ENCODE measurements at regions not wholly inside any gene's neighbourhood (a gene's known extent, or its start where the extent isn't known, plus 50 kb on each side); places are given as distances from the start of the nearest gene placed in this dataset.

DNA sequence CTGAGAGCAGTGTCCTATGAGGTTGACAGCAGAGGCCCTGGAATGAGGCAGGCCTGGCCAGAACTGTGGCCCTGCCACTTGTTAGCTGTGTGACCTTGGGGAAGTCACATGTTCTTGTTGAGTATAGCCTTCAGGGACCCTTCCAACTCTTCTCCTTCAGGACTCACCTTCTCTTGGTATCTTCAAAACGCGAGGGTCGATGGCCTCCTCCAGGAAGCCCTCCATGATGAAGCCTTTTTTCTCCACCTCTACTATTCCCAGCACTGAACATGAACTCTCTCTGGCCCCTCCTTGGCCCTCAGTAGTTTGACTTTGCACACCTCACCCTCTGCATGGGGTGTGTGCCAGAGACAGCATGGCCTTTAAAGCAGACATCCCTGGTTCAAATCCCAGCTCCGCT is 195.1 kb upstream of the LINGO1 start:
- TF ChIP-seq CTCF (IDR thresholded peaks at IDR 0.05; ENCODE audit: insufficient read depth, low read depth, low read length, missing control alignments): no peak

DNA sequence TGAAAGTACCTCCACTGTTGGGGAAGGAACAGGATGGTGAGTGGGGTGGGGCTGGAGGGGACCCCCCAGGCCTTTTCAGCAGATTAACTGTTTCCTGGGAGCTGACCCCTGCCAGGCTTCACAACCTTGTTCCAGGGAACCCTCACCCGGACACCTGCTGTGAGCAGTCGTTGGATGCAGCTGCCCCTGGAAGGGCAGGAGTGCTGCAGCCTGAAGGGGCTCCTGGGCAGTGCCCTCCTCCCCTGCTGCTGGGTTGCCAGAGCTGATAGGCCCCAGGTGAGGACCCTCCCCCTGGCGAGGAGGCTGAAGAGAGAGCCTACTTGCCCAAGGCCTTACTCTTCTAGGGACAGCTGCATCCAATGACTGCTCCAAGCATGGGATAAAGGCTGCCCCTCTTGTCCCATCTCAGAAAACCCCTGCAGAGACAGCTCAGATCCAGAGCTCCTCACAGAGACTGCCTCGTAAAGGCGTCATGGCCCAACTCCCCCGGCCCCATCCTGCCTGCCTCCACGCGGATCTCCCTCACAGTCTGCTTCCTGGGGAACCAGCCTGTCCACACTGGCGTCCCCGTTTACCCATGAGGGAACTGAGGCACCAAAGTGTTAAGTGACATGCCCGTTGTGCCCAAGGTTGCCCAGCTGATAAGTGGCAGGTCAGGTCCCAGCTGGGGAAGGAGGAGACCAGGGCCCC is 193.4 kb upstream of the LINGO1 start:
- no peak for DNase-seq (ENCODE audit: low read depth)
- TF ChIP-seq CTCF (IDR thresholded peaks at IDR 0.05; ENCODE audit: insufficient read depth, low read depth, low read length, missing control alignments): no peak
- no peak overlapping the region for H3K4me3 ChIP-seq (ENCODE audit: low read depth, low read length)

More for the DNA sequence above, 195.1 kb upstream of the LINGO1 start:
- H3K4me3 ChIP-seq (ENCODE audit: low read depth, low read length): no peak overlapping the region
- no peak for DNase-seq (ENCODE audit: low read depth)

- no peak for TF ChIP-seq CTCF (IDR thresholded peaks at IDR 0.05; ENCODE audit: insufficient read depth, low read depth, low read length, missing control alignments)
- DNase-seq (ENCODE audit: low read depth): no peak
- H3K4me3 ChIP-seq (ENCODE audit: low read depth, low read length): no peak overlapping the region
Measured at GRCh38 chr15:77825546-77825945, 192.8 kb upstream of the LINGO1 start.

- DNase-seq (ENCODE audit: low read depth): no peak
- TF ChIP-seq CTCF (IDR thresholded peaks at IDR 0.05; ENCODE audit: insufficient read depth, low read depth, low read length, missing control alignments): no peak
- H3K4me3 ChIP-seq (ENCODE audit: low read depth, low read length): no peak overlapping the region
Measured at GRCh38 chr15:77825252-77825542, 192.5 kb upstream of the LINGO1 start.

DNA sequence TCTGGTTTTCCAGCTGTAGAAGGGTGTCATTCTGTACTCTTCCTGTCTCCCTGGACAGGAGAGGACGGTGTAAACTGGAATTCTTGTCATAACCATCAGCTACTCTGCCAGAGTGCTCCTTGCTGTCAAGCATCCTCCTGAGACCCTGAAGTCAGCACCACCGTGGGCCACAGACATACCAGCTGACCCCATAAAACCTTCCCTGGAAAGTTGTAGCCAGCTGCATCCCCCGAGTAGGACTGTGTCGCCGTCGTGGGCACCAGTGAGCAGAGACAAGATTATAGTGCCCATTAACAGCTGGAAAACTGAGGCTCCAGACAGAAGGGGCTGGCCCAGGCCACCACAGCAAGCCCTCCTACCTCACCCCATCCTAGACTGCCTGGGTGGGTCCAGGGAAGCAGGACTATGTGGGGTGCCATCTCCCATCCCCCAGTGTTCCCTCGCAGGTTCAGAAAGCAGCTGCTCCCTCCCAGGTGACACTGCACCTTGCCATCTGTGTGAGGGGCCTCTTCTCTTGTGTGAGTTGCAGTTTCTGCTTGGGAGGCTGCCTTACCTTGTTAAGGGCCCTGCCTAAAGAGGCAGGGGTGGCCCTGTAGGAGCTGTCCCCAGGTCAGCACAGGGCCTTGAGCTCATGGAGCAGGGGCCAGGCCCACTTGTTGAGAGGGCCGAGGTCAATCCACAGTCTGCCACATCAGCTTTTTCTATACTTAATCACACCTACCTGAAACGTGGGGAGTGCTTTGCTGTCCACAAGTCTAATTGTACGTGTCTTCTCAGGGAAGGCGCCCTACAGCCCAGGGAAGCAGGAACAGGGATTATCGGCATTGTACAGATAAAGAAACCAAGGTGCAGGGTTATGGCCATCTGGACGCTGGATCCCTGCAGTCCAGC is 191.9 kb upstream of the LINGO1 start:
- TF ChIP-seq CTCF (IDR thresholded peaks at IDR 0.05; ENCODE audit: insufficient read depth, low read depth, low read length, missing control alignments): no peak
- no peak for DNase-seq (ENCODE audit: low read depth)
- no peak overlapping the region for H3K4me3 ChIP-seq (ENCODE audit: low read depth, low read length)

DNA sequence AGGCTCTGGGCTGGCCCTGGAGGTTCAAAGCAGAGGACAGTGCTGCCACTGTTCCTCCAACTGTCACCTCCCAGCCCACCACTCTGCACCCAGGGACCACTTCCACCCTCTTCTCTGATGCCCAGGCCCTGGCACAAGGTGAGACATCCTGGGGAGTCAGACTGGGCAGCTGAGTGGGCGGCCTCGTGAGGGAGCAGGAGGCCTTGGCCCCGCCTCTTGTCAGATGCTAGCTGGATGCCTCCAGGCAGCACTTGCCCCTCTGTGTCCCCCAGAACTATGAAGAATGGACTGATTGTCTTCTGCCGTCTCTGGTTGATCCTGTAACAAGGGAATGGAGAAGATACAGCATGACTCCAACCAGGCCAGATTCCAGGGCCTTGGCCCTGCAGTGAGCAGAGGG is 191.0 kb upstream of the LINGO1 start:
- H3K4me3 ChIP-seq (ENCODE audit: low read depth, low read length): no peak overlapping the region
- no peak for DNase-seq (ENCODE audit: low read depth)
- no peak for TF ChIP-seq CTCF (IDR thresholded peaks at IDR 0.05; ENCODE audit: insufficient read depth, low read depth, low read length, missing control alignments)

Data from GM12865 (cell line).